ENCODE measurements at regions not wholly inside any gene's neighbourhood (a gene's known extent, or its start where the extent isn't known, plus 50 kb on each side); places are given as distances from the start of the nearest gene placed in this dataset.

DNA sequence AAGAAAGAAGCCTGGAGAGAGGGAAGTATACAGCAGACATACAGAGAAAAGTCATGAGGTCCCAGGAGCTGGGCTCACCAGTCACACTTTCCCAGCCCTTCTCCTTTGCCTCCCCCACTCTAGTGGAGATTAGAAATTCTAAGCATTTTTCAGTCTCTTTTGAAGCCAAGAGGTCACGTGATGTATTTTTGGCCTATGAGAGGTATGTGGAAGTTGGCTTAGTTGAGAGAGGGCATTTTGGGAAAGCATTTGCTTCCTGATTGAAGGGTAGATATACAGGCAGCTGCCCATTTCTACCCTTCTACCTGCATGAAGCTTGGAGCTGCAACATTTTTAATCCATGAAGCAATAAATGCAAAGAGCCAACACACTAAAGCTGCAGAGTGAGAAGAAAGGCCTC lies 106.0 kb upstream of the TNFAIP3 start:
- no peak for TF ChIP-seq POLR2A (IDR thresholded peaks at IDR 0.05)
- TF ChIP-seq, protein P1, sequence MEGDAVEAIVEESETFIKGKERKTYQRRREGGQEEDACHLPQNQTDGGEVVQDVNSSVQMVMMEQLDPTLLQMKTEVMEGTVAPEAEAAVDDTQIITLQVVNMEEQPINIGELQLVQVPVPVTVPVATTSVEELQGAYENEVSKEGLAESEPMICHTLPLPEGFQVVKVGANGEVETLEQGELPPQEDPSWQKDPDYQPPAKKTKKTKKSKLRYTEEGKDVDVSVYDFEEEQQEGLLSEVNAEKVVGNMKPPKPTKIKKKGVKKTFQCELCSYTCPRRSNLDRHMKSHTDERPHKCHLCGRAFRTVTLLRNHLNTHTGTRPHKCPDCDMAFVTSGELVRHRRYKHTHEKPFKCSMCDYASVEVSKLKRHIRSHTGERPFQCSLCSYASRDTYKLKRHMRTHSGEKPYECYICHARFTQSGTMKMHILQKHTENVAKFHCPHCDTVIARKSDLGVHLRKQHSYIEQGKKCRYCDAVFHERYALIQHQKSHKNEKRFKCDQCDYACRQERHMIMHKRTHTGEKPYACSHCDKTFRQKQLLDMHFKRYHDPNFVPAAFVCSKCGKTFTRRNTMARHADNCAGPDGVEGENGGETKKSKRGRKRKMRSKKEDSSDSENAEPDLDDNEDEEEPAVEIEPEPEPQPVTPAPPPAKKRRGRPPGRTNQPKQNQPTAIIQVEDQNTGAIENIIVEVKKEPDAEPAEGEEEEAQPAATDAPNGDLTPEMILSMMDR (IDR thresholded peaks at IDR 0.05) = no peak

Data from gastroesophageal sphincter (tissue), 3 donors.